ENCODE measurements at regions not wholly inside any gene's neighbourhood (a gene's known extent, or its start where the extent isn't known, plus 50 kb on each side); places are given as distances from the start of the nearest gene placed in this dataset.
"Not testable (repeated sequence)": the region's sequence is repeated elsewhere in the genome, so short reads cannot be mapped to it uniquely, and the experiment has no call there.

DNA sequence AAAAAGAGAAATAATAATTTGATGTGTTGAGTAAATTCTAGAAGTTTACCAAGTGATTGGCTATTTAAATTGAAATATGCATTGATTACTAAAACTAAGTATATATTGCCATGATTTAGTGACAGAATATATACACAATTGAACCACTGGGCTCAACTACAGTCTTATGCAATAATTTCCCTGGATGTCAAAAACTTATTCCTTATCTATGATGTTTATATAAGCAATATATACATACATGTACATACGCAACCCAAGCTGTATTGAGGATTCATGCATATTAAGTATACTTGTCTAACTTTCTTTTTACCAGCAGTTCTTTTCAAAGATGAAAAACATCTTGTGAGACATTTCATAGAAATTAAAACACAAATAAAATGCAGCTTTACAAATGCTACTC lies 165.8 kb downstream of the ZIC4 start:
- intact Hi-C loops (cut with DNase I): no loop called here
- Histone ChIP-seq H3K9me3 (no peaks in the 10 kb centered on the region), H3K27me3 (no peaks in the 10 kb centered on the region), H3K4me1 (no peaks in the 10 kb centered on the region), H3K4me3 (replicated peaks in 1 of 3) (no peak overlapping the region), H3K36me3 (no peaks in the 10 kb centered on the region), H3K27ac (no peak overlapping the region)
- TF ChIP-seq POLR2A (IDR thresholded peaks at IDR 0.05): no peak
- TF ChIP-seq, protein P1, sequence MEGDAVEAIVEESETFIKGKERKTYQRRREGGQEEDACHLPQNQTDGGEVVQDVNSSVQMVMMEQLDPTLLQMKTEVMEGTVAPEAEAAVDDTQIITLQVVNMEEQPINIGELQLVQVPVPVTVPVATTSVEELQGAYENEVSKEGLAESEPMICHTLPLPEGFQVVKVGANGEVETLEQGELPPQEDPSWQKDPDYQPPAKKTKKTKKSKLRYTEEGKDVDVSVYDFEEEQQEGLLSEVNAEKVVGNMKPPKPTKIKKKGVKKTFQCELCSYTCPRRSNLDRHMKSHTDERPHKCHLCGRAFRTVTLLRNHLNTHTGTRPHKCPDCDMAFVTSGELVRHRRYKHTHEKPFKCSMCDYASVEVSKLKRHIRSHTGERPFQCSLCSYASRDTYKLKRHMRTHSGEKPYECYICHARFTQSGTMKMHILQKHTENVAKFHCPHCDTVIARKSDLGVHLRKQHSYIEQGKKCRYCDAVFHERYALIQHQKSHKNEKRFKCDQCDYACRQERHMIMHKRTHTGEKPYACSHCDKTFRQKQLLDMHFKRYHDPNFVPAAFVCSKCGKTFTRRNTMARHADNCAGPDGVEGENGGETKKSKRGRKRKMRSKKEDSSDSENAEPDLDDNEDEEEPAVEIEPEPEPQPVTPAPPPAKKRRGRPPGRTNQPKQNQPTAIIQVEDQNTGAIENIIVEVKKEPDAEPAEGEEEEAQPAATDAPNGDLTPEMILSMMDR (IDR thresholded peaks at IDR 0.05): no peak
- no peak for DNase-seq
- WGBS, 2 donors: 85 to 91% methylated on average over 1 of the region's 1 CpG

DNA sequence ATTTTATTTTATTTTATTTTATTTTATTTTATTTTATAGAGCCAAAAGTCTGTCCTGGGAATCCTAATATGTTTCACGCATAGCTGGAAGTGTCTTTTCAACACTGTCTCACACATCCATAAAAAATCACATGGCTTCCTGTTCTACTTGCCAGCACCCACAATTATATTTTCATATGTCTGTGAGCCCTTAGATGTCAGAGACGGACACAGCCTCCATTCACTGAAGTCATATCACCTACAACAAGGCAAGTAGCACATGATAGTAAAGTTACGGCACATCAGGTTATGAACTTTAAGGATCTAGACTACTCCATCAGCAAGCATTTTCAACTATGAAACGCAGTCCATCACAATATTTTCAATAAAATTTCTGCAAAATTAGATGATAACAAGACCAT lies 168.4 kb downstream of the ZIC4 start:
- no peaks in the 10 kb centered on the region for H3K4me1 ChIP-seq
- H3K27me3 ChIP-seq: no peaks in the 10 kb centered on the region
- H3K4me3 ChIP-seq (replicated peaks in 1 of 3): no peak overlapping the region
- no peak overlapping the region for H3K27ac ChIP-seq
- no peaks in the 10 kb centered on the region for H3K36me3 ChIP-seq
- H3K9me3 ChIP-seq: no peaks in the 10 kb centered on the region
- WGBS, 2 donors: 73% methylated on average over 4 of the region's 4 CpGs
- intact Hi-C loops (cut with DNase I): no loop called here
- DNase-seq: no peak
- TF ChIP-seq POLR2A (IDR thresholded peaks at IDR 0.05): no peak
- TF ChIP-seq, protein P1 (IDR thresholded peaks at IDR 0.05): no peak

DNA sequence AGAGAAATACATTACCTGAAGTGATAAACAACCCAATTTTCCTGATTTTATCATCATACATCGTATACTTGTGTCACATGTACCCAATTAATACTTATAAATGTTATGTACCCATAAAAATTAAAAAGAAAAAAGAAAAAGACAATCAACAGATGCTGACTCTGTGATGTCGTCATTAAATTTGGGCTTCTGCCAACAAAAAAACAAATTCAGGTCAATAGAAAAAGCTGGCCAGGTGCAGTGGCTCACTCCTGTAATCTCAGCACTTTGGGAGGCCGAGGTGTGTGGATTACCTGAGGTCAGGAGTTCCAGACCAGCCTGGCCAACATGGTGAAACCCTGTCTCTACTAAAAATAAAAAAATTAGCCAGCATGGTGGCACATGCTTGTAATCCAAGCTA lies 174.4 kb downstream of the ZIC4 start:
- H3K27me3 ChIP-seq; H3K9me3 ChIP-seq; H3K36me3 ChIP-seq; H3K4me3 ChIP-seq (replicated peaks in 1 of 3); H3K4me1 ChIP-seq; intact Hi-C loops (cut with DNase I); DNase-seq; H3K27ac ChIP-seq: not testable (repeated sequence)
- WGBS, 2 donors: 65 to 66% methylated on average over 3 of the region's 3 CpGs

DNA sequence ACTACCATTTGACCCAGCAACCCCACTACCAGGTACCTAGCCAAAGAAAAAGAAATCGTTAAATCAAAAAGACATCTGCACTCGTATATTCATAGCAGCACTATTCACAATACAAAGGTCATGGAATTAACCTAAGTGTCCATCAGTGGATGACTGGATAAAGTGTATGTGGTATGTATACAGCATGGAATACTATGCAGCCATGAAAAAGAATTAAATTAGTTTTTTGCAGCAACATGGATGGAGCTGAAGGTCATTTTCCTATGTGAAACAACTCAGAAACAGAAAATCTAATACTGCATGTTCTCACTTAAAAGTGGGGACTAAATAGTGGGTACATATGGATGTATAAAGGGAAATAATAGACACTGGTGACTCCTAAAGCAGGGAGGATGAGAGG lies 175.2 kb downstream of the ZIC4 start:
- H3K9me3 ChIP-seq: no peaks in the 10 kb centered on the region
- H3K4me3 ChIP-seq (replicated peaks in 1 of 3): no peak overlapping the region
- TF ChIP-seq, protein P1 (IDR thresholded peaks at IDR 0.05): no peak
- TF ChIP-seq POLR2A (IDR thresholded peaks at IDR 0.05): no peak
- H3K27me3 ChIP-seq: no peaks in the 10 kb centered on the region
- no peaks in the 10 kb centered on the region for H3K4me1 ChIP-seq
- intact Hi-C loops (cut with DNase I): no loop called here
- H3K36me3 ChIP-seq: no peaks in the 10 kb centered on the region
- no peak overlapping the region for H3K27ac ChIP-seq
- DNase-seq: no peak
- 92 to 98% methylated on average over 2 of the region's 2 CpGs for WGBS, 2 donors

DNA sequence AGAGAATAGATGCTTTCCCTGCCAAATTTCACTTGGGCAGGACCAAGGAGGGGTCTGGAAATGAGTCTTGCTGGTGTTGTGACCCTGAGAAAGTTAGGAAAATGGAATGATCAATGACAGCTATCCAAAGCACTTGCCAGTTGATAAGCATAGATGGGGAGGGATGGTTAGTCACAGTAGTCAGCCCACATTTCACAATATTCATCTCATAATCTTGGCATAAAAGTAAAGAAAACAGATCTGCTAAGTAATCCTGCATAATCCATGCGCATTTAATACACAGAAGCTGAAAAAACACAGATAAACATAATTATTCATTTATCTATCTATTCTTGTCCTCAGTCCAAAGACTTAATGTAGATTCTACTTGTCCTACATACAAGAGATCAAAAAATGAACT lies 184.1 kb downstream of the ZIC4 start:
- intact Hi-C loops (cut with DNase I): no loop called here
- H3K27ac ChIP-seq: no peak overlapping the region
- no peak for DNase-seq
- no peaks in the 10 kb centered on the region for H3K36me3 ChIP-seq
- no peak for TF ChIP-seq POLR2A (IDR thresholded peaks at IDR 0.05)
- TF ChIP-seq, protein P1 (IDR thresholded peaks at IDR 0.05): no peak
- H3K4me1 ChIP-seq: no peaks in the 10 kb centered on the region
- H3K4me3 ChIP-seq (replicated peaks in 1 of 3): no peak overlapping the region
- H3K9me3 ChIP-seq: no peaks in the 10 kb centered on the region
- H3K27me3 ChIP-seq: no peaks in the 10 kb centered on the region
- 76 to 84% methylated on average over 1 of the region's 1 CpG for WGBS, 2 donors

DNA sequence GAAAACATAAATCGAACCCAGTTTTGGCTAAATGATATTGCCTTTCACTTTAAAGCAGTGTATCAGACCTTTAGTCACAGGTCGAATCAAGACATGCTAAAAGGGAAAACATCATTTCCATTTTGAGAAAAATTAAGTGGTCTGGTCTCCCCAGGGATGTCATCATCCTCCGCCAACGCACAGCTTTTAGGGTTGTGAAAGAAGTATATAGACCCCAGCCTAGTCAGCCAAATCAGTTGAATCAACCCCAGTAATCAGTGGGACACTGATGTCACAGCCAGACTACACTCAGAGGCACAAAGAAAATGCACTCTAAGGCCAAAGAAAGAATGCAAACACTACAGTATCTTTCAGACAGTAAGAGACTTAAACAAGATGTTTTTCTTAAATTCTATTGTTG lies 187.4 kb downstream of the ZIC4 start:
- WGBS, 2 donors: 70 to 74% methylated on average over 4 of the region's 4 CpGs
- intact Hi-C loops (cut with DNase I): no loop called here

More for the DNA sequence above, 187.4 kb downstream of the ZIC4 start:
- H3K4me1 ChIP-seq: no peaks in the 10 kb centered on the region
- no peaks in the 10 kb centered on the region for H3K9me3 ChIP-seq
- H3K27ac ChIP-seq: no peak overlapping the region
- no peaks in the 10 kb centered on the region for H3K27me3 ChIP-seq
- H3K36me3 ChIP-seq: no peaks in the 10 kb centered on the region
- DNase-seq: no peak
- no peak overlapping the region for H3K4me3 ChIP-seq (replicated peaks in 1 of 3)
- TF ChIP-seq, protein P1 (IDR thresholded peaks at IDR 0.05): no peak

Measured in thyroid gland (tissue), 4 donors.